ENCODE measurements at regions not wholly inside any gene's neighbourhood (a gene's known extent, or its start where the extent isn't known, plus 50 kb on each side); places are given as distances from the start of the nearest gene placed in this dataset.

GRCh38 chr3:30980993-30981392 lies 86.5 kb upstream of the GADL1 start:
- no peak for TF ChIP-seq CTCF (IDR thresholded peaks at IDR 0.05; ENCODE audit: insufficient read depth, missing control alignments)
- no peak for FAIRE-seq
- DNase-seq (ENCODE audit: insufficient read length, low spot score): no peak

GRCh38 chr3:30982416-30983075 lies 88.1 kb upstream of the GADL1 start:
- no peak for TF ChIP-seq CTCF (IDR thresholded peaks at IDR 0.05; ENCODE audit: insufficient read depth, missing control alignments)
- no peak for FAIRE-seq

GRCh38 chr3:30984855-30985749 lies 90.6 kb upstream of the GADL1 start:
- FAIRE-seq (no peak), DNase-seq (ENCODE audit: insufficient read length, low spot score) (no peak)
- no peak for TF ChIP-seq CTCF (IDR thresholded peaks at IDR 0.05; ENCODE audit: insufficient read depth, missing control alignments)

More at GRCh38 chr3:30982416-30983075, 88.1 kb upstream of the GADL1 start:
- DNase-seq (ENCODE audit: insufficient read length, low spot score): no peak

- FAIRE-seq (no peak), DNase-seq (ENCODE audit: insufficient read length, low spot score) (no peak)
- no peak for TF ChIP-seq CTCF (IDR thresholded peaks at IDR 0.05; ENCODE audit: insufficient read depth, missing control alignments)
Measured at GRCh38 chr3:30986551-30986950, 92.1 kb upstream of the GADL1 start.

GRCh38 chr3:30988769-30989168 lies 94.3 kb upstream of the GADL1 start:
- no peak for TF ChIP-seq CTCF (IDR thresholded peaks at IDR 0.05; ENCODE audit: insufficient read depth, missing control alignments)
- no peak for FAIRE-seq
- DNase-seq (ENCODE audit: insufficient read length, low spot score): no peak

GRCh38 chr3:30989276-30990030 lies 95.0 kb upstream of the GADL1 start:
- TF ChIP-seq CTCF (IDR thresholded peaks at IDR 0.05; ENCODE audit: insufficient read depth, missing control alignments): no peak
- FAIRE-seq (peak; percentile 78), DNase-seq (ENCODE audit: insufficient read length, low spot score) (peak; percentile 31)

Data from D721Med (cell line).